Dendritic cell treated with granulocyte-macrophage colony-stimulating factor and Interleukin-4, amounts not matched to agents 40 ng/mL and 50 ng/mL, for 4 days (primary cell): ENCODE measurements at regions not wholly inside any gene's neighbourhood (a gene's known extent, or its start where the extent isn't known, plus 50 kb on each side); places are given as distances from the start of the nearest gene placed in this dataset.
"Not testable (repeated sequence)": the region's sequence is repeated elsewhere in the genome, so short reads cannot be mapped to it uniquely, and the experiment has no call there.

ENCODE experiments used
- H3K27ac Mint-ChIP-seq: one replicate; pipeline ENCODE4 v1.8.0; 2022; ENCODE audit warnings: mild to moderate bottlenecking, mixed read lengths
- H3K27me3 Mint-ChIP-seq: one replicate; pipeline ENCODE4 v1.8.0; 2022; ENCODE audit warnings: mild to moderate bottlenecking, mixed read lengths
- H3K36me3 Mint-ChIP-seq: one replicate; pipeline ENCODE4 v1.8.0; 2022; ENCODE audit warnings: low read depth, mixed read lengths
- H3K4me1 Mint-ChIP-seq: one replicate; pipeline ENCODE4 v1.8.0; 2022; ENCODE audit warnings: low read depth, mixed read lengths
- H3K4me3 Mint-ChIP-seq: one replicate; pipeline ENCODE4 v1.8.0; 2022; ENCODE audit warnings: mild to moderate bottlenecking, moderate library complexity, mixed read lengths
- H3K9me3 Mint-ChIP-seq: one replicate; pipeline ENCODE4 v1.8.0; 2022; ENCODE audit warnings: mixed read lengths
- intact Hi-C: fragments of 100-400 bp; cut with micrococcal nuclease; formaldehyde crosslinking; loops from one replicate; pipeline ENCODE4 v1.15.0; 2022

DNA sequence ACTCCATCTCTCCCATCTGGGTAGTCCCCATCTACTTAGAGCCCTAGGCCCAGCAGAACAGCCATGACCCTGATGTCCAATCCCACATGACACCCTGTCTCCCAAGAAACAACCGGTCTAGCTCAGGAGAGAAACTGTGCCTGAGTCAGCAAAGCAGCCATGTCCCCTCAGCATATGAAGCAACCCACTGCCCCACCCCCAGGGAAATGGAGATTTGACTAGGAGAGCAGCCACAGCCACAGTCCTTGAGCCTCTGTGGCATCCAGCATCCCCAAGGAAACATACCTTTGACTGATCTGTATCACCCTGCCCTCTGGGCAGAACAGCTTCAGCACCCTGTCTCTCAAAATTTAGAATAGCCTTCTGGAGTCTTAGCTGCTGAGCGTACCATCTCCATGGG, 641.9 kb upstream of the FBXO33 start:
- peaks cover 35% of the 10 kb centered on the region for H3K9me3 Mint-ChIP-seq
- H3K36me3 Mint-ChIP-seq: no peaks in the 10 kb centered on the region
- no peak overlapping the region for H3K4me3 Mint-ChIP-seq
- no peaks in the 10 kb centered on the region for H3K4me1 Mint-ChIP-seq
- intact Hi-C loops: no loop called here
- H3K27me3 Mint-ChIP-seq: no peaks in the 10 kb centered on the region
- H3K27ac Mint-ChIP-seq: no peak overlapping the region

DNA sequence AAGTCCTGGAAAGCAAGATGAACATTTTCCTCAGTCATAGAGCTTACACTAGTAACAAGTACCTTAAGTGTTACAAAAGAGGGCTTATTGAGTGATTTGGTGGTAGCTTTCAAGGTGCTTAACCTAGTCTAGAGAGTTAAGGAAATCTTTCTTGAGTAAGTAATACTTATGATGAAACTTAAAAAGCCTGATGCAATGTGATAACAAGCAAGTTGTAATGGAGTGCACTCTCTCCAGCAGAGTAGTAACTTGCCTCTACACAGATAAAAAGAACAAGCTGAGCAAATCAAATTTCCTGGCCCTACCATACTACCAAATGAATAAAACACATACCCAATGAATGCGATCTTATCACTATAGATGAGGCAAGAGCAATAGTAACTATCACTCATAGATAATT, 639.9 kb upstream of the FBXO33 start:
- Mint-ChIP-seq H3K27me3 (no peaks in the 10 kb centered on the region), H3K27ac (no peak overlapping the region), H3K36me3 (no peaks in the 10 kb centered on the region), H3K9me3 (peaks cover 35% of the 10 kb centered on the region), H3K4me1 (no peaks in the 10 kb centered on the region), H3K4me3 (no peak overlapping the region)
- intact Hi-C loops: no loop called here

DNA sequence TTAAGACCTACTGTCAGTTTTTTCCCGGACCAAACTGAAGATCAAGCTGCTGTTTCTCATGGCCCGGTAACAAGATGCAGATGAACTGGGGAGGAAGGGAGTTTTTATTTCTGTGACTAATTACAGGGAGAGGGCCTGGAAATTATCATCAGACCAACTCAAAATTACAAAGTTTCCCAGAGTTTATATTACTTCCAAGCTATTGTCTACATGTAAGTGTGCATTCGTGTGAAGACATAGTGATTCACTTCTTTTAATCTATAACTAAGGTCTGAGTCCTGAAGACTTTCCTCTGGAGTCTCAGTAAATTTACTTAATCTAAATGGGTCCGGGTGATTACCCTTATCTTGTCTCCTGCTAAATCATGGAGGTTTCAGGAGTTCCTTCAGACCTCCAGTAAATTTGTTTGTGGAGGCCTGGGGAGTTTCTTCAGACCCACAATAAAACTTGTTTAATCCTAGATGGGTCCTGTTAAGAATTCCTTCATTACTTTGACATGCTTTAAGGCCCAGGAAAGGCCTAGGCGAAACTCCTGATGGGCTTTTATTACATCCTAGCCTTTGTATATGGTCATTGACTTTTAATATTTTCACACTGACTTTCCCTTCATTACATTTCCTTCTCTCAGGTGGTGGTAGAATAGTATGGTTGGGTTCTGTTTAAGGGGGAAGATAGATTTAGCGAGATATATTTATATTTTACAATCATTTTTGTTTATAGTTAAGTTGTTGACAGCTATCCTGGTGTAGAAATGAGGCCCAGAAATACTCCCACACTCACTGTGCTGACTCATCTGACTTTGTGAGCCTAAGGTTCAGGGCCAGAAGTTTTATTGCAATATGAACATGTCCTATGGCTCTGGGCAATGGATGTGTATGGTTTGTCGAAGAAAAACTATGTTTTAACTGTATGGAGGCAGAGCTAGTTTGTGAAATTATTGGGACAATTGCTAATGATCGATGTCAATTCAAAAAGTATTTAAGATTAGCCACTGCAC, 627.0 kb upstream of the FBXO33 start:
- intact Hi-C loops: no loop called here
- H3K4me3 Mint-ChIP-seq: no peak overlapping the region

DNA sequence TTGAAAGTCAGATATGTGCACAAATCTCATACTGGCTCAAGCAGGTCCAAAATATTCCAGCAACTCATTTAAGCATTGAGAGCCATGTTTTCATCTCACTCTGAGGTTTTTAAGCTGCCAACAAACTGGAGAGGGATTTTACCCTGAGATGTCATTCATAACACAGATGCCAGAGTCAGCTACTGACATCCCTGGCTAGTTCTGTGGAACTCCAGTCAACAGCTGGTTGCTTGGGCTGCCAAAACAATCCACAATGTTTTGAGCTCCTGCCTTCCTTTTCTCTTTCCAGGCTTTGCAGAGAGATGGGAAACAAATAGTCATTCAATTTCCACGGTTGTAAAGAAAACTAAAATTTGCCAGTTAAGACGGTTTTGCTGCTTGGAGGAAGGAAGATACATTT, 621.2 kb upstream of the FBXO33 start:
- no peaks in the 10 kb centered on the region for H3K27me3 Mint-ChIP-seq
- H3K9me3 Mint-ChIP-seq: no peaks in the 10 kb centered on the region
- intact Hi-C loops: no loop called here
- H3K27ac Mint-ChIP-seq: no peak overlapping the region
- no peak overlapping the region for H3K4me3 Mint-ChIP-seq
- H3K4me1 Mint-ChIP-seq: no peaks in the 10 kb centered on the region
- no peaks in the 10 kb centered on the region for H3K36me3 Mint-ChIP-seq

More for the DNA sequence above, 627.0 kb upstream of the FBXO33 start:
- Mint-ChIP-seq H3K36me3 (no peaks in the 10 kb centered on the region), H3K4me1 (no peaks in the 10 kb centered on the region), H3K27me3 (no peaks in the 10 kb centered on the region), H3K27ac (no peak overlapping the region), H3K9me3 (no peaks in the 10 kb centered on the region)

DNA sequence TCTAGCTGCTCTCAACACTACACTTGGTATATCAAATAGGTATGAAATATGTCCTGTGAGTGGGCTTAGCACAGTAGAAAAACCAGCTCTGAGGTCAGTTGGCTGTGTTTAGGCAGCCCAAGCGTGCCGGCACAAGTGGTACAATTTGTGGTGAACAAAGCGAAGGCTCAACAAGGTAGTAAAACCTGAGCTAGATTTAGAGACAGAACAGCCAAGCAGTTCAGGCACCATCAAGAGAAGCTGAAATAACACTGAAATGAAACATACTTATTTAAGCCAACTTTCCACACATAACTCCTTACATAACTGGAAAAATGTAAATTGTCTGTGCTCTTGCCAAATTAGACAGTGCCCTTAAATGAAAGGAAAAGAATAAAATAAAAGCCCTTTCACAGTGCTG, 596.8 kb upstream of the FBXO33 start:
- intact Hi-C loops: no loop called here
- H3K9me3 Mint-ChIP-seq: peaks cover 10% of the 10 kb centered on the region
- no peaks in the 10 kb centered on the region for H3K36me3 Mint-ChIP-seq
- H3K27me3 Mint-ChIP-seq: no peaks in the 10 kb centered on the region
- H3K27ac Mint-ChIP-seq: no peak overlapping the region
- H3K4me1 Mint-ChIP-seq: no peaks in the 10 kb centered on the region
- H3K4me3 Mint-ChIP-seq: no peak overlapping the region

DNA sequence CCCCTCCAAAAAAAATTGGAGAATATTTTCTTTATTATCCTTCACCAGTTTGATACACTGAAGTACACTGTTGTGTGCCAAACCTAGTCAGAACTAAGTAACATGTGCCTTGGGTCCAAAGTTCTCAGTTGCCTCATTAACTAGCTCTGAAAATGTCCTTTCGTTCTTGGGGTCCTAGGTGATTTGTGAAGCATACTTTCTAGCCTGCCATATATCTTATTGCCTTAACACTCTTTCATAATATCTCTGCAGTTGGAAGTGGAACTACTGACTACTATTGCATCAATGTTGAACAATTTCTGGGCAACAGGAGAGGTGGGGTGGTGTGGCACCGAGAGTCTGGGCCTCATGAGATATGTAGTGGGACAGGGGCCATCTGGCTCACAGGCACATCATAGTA, 592.9 kb upstream of the FBXO33 start:
- Mint-ChIP-seq H3K27me3 (no peaks in the 10 kb centered on the region), H3K27ac (no peak overlapping the region), H3K36me3 (no peaks in the 10 kb centered on the region), H3K9me3 (peaks cover 8% of the 10 kb centered on the region), H3K4me1 (no peaks in the 10 kb centered on the region), H3K4me3 (no peak overlapping the region)
- intact Hi-C loops: no loop called here

DNA sequence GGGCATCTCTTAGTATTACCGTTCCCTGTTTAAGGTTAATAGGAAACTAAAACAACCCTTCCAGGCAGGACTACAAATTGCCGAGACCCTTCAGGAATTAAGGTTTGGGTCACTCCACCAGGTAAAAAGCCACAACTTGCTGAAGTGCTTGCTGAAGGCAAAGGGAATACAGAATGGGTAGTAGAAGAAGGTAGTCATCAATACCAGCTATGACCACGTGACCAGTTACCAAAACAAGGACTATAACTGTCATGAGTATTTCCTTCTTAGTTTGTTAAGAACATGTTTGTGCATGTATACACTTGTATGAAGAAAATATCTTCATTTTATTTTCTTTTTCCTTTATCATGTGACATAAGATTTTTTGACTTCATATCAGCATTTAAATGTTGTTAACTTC, 578.7 kb upstream of the FBXO33 start:
- no peaks in the 10 kb centered on the region for H3K9me3 Mint-ChIP-seq
- no peaks in the 10 kb centered on the region for H3K27me3 Mint-ChIP-seq
- H3K4me1 Mint-ChIP-seq: no peaks in the 10 kb centered on the region
- no peak overlapping the region for H3K27ac Mint-ChIP-seq
- H3K4me3 Mint-ChIP-seq: no peak overlapping the region
- no peaks in the 10 kb centered on the region for H3K36me3 Mint-ChIP-seq
- intact Hi-C loops: no loop called here

DNA sequence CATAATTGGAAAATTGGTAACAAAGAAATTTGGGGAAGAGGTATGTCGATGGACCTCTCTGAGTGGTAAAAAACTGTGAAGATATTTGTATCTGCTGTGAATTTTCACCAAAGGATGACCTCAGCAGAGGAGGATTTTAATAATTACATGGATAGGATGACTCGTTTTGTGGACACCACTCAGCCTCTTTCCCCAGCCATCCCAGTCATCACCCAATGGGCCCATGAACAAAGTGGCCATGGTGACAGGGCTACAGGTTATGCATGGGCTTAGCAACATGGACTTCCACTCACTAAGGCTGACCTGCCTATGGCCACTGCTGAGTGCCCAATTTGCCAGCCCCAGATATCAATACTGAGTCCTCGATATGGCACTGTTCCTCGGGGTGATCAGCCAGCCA, 577.5 kb upstream of the FBXO33 start:
- Mint-ChIP-seq H3K4me3 (no peak overlapping the region), H3K4me1 (no peaks in the 10 kb centered on the region), H3K36me3 (no peaks in the 10 kb centered on the region), H3K27me3 (no peaks in the 10 kb centered on the region), H3K9me3 (no peaks in the 10 kb centered on the region), H3K27ac (no peak overlapping the region)
- intact Hi-C loops: no loop called here

DNA sequence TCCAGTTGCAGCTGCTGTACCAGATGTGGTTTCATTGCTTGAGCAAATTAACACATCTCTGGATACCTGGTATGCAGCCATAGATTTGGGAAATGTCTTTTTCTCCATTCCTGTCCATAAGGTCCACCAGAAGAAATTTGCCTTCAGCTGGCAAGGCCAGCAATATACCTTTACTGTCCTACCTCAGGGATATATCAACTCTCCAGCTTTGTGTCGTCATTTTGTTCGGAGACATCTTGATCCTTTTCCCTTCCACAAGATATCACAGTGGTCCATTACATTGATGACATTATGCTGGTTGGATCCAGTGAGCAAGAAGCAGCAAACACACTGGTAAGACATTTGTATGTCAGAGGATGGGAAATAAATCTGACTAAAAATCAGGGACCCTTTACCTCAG, 576.1 kb upstream of the FBXO33 start:
- H3K27me3 Mint-ChIP-seq, H3K36me3 Mint-ChIP-seq, H3K4me3 Mint-ChIP-seq, H3K9me3 Mint-ChIP-seq, H3K4me1 Mint-ChIP-seq, intact Hi-C loops, H3K27ac Mint-ChIP-seq: not testable (repeated sequence)

DNA sequence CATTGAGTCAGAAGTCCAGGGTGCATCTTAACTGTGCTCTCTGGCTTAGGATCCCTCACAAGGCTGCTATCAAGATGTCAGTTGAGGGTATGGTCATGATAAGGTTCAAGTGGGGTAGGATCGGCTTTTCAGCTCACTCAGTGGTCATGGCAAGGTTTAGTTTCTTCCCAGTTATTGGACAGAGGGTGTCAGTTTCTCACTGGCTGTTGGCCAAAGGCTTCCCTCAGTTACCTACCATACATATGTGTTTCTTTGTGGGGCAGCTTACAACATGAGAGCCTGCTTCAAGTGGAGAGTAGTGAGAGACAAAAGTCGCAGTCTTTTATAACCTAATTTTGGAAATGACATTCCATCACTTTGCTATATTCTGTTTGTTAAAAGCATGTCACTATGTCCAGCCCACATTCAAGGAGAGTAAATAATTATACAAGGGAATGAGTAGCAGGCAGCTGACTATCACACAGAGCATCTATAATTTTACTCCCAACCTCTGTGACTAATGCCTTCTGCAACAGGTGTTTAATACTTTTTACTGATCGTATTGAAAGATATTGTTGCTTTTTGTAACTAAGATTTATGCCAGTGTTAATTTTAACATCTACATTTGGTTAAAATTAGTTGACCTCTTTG, 572.8 kb upstream of the FBXO33 start:
- Mint-ChIP-seq H3K27me3 (no peaks in the 10 kb centered on the region), H3K4me3 (no peak overlapping the region), H3K4me1 (no peaks in the 10 kb centered on the region), H3K27ac (no peak overlapping the region), H3K9me3 (no peaks in the 10 kb centered on the region), H3K36me3 (no peaks in the 10 kb centered on the region)
- intact Hi-C loops: no loop called here

DNA sequence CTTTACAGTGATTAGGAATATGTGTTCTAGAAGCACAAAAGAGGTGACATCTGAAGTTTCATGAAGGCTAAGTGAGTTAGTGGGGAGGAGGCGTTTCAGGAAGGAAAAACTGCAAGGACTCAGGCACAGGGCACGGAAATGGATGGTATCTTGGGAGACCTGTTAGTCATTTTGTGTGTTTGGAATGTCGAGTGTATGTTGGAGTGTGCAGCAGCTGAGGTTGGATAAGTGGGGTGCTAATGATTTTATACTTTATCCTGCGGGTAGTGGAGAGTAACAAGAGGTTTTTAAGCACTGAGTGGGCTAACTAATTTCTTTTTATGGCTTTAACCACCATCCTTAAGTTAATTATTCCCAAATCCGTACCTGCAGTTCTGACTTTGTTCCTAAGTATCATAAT, 571.5 kb upstream of the FBXO33 start:
- no peak overlapping the region for H3K27ac Mint-ChIP-seq
- intact Hi-C loops: no loop called here
- no peaks in the 10 kb centered on the region for H3K36me3 Mint-ChIP-seq
- H3K9me3 Mint-ChIP-seq: no peaks in the 10 kb centered on the region
- H3K4me3 Mint-ChIP-seq: no peak overlapping the region
- H3K27me3 Mint-ChIP-seq: no peaks in the 10 kb centered on the region
- no peaks in the 10 kb centered on the region for H3K4me1 Mint-ChIP-seq

DNA sequence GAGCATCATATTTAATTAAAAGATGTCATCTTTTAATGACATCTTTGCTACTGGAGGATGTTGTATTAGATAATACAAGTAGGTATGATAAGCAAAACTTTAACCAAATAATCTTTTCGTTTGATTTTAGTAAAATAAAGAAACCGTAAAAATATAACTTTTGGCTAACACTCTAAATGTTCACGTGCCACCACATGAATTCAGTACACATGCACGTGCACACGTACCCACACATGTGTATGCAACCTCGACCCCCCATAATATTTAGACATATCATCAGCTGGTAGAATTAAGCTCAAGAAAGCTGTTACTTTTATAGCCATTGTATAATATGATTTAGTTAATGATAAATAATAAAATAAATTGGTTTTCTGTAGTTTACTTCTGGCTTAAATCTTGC, 566.6 kb upstream of the FBXO33 start:
- Mint-ChIP-seq H3K36me3 (no peaks in the 10 kb centered on the region), H3K4me3 (no peak overlapping the region), H3K27ac (no peak overlapping the region), H3K4me1 (no peaks in the 10 kb centered on the region), H3K9me3 (no peaks in the 10 kb centered on the region), H3K27me3 (no peaks in the 10 kb centered on the region)
- intact Hi-C loops: no loop called here

DNA sequence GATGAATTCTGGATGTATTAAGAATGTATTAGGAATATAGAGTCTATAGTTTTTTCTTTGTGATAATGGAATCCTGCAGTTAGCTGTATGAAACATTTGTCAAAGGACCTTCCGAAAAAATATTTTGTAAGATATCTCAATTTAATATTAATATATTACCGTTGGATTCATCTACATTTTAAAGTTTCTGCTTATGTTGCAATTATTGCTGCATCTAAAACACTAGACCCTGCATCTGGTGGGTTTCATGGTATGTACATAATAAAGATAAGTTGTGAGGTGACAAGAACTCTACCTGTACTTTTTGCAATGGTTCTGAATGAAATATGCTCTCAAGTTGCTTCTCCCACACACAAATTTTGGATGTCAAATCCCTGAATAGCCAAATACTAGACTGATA, 565.9 kb upstream of the FBXO33 start:
- Mint-ChIP-seq H3K4me1 (no peaks in the 10 kb centered on the region), H3K36me3 (no peaks in the 10 kb centered on the region)

DNA sequence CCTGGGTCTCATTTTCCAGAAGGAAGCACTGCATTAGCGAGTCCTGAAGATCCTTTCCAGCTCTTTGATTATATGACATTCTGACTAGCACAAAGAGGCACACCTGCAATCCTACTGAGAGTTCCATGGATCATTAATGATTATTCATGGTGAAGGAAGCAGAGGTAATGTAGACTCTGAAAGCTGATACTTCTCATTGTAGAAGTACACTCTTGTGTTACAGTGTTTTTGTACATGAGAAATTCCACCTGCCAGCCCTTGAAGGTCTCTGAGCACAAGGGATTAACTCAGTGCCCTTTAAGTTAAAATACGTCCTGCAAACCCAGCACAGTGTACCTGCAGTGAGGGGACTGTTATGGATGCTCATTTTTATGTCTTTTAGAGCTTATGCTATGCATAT, 558.8 kb upstream of the FBXO33 start:
- H3K27me3 Mint-ChIP-seq: no peaks in the 10 kb centered on the region
- H3K36me3 Mint-ChIP-seq: no peaks in the 10 kb centered on the region
- H3K4me1 Mint-ChIP-seq: no peaks in the 10 kb centered on the region
- intact Hi-C loops: no loop called here
- H3K9me3 Mint-ChIP-seq: no peaks in the 10 kb centered on the region
- H3K27ac Mint-ChIP-seq: no peak overlapping the region
- H3K4me3 Mint-ChIP-seq: no peak overlapping the region

More for the DNA sequence above, 565.9 kb upstream of the FBXO33 start:
- intact Hi-C loops: no loop called here
- no peaks in the 10 kb centered on the region for H3K27me3 Mint-ChIP-seq
- H3K4me3 Mint-ChIP-seq: no peak overlapping the region
- no peaks in the 10 kb centered on the region for H3K9me3 Mint-ChIP-seq
- H3K27ac Mint-ChIP-seq: no peak overlapping the region
